Common myeloid progenitor, CD34-positive (primary cell): ENCODE measurements at regions not wholly inside any gene's neighbourhood (a gene's known extent, or its start where the extent isn't known, plus 50 kb on each side); places are given as distances from the start of the nearest gene placed in this dataset.
"Not testable (repeated sequence)": the region's sequence is repeated elsewhere in the genome, so short reads cannot be mapped to it uniquely, and the experiment has no call there.

Source experiments
- CTCF ChIA-PET: fragments of 350-600 bp; sonication (Branson Sonifier 250); formaldehyde crosslinking; loops from one replicate; lab custom pipeline; 2021; ENCODE audit warnings: antibody characterized with exemption; lab: Charles Lee
- POLR2A ChIA-PET: fragments of 350-600 bp; sonication (Branson Sonifier 250); formaldehyde crosslinking; loops from one replicate; lab custom pipeline; 2021; ENCODE audit warnings: antibody characterized with exemption; lab: Charles Lee
- DNase-seq, 3 donors: peaks; one replicate each; pipeline versions ENCODE4 v3.0.0 to v3.0.0-alpha.2; 2013
- H3K27ac ChIP-seq, 2 experiments: 1 replicate in 1 of 2; 2 replicates in 1 of 2; pipeline ENCODE4 v1.7.0; 2013; ENCODE audit warnings: inconsistent platforms in 2 of 2, low read length in 2 of 2, mild to moderate bottlenecking in 2 of 2, low read depth in 1 of 2, moderate library complexity in 1 of 2; ENCODE audit not compliant: severe bottlenecking in 2 of 2, insufficient read depth in 1 of 2, poor library complexity in 1 of 2
- H3K27me3 ChIP-seq, 5 experiments: replicated peaks in 2 of 5; 1 replicate in 3 of 5; 2 replicates in 2 of 5; pipeline versions ENCODE4 v1.6.1 to v1.7.0; 2013; ENCODE audit warnings: low read length in 4 of 5, mild to moderate bottlenecking in 2 of 5, moderate library complexity in 2 of 5, inconsistent platforms in 1 of 5; ENCODE audit not compliant: insufficient read depth in 5 of 5, control insufficient read depth in 4 of 5
- H3K36me3 ChIP-seq, 4 experiments: 1 replicate in 2 of 4; 2 replicates in 2 of 4; pipeline versions ENCODE4 v1.6.1 to v1.7.0; 2013; ENCODE audit warnings: low read length in 3 of 4, control low read depth in 1 of 4, mild to moderate bottlenecking in 1 of 4; ENCODE audit not compliant: control insufficient read depth in 4 of 4, insufficient read depth in 4 of 4
- H3K4me1 ChIP-seq, 4 experiments: 1 replicate in 3 of 4; 2 replicates in 1 of 4; pipeline versions ENCODE4 v1.6.1 to v1.7.1; 2013; ENCODE audit warnings: low read length in 3 of 4, mild to moderate bottlenecking in 3 of 4, control low read depth in 1 of 4, inconsistent platforms in 1 of 4, moderate library complexity in 1 of 4; ENCODE audit not compliant: control insufficient read depth in 4 of 4, insufficient read depth in 4 of 4; ENCODE audit errors: control extremely low read depth in 1 of 4
- H3K4me3 ChIP-seq, 7 experiments: 1 replicate in 4 of 7; 2 replicates in 3 of 7; pipeline versions ENCODE4 v1.5.1 to v1.7.0; 2013; ENCODE audit warnings: mild to moderate bottlenecking in 7 of 7, low read length in 6 of 7, moderate library complexity in 6 of 7, inconsistent platforms in 2 of 7, low read depth in 2 of 7, control low read depth in 1 of 7; ENCODE audit not compliant: insufficient read depth in 4 of 7, control insufficient read depth in 1 of 7; ENCODE audit errors: extremely low read depth in 1 of 7
- H3K9me3 ChIP-seq, 5 experiments: 1 replicate in 4 of 5; 2 replicates in 1 of 5; pipeline versions ENCODE4 v1.6.1 to v1.7.1; 2013; ENCODE audit warnings: low read length in 4 of 5, mild to moderate bottlenecking in 2 of 5, inconsistent platforms in 1 of 5, low read depth in 1 of 5, moderate library complexity in 1 of 5; ENCODE audit not compliant: control insufficient read depth in 4 of 5, insufficient read depth in 2 of 5; ENCODE audit errors: control extremely low read depth in 1 of 5
- WGBS: methylation state at CpG from one replicate; pipeline ENCODE4 v1.1.5; 2013; ENCODE audit not compliant: insufficient coverage; 5-methylcytosine and 5-hydroxymethylcytosine counted together

DNA sequence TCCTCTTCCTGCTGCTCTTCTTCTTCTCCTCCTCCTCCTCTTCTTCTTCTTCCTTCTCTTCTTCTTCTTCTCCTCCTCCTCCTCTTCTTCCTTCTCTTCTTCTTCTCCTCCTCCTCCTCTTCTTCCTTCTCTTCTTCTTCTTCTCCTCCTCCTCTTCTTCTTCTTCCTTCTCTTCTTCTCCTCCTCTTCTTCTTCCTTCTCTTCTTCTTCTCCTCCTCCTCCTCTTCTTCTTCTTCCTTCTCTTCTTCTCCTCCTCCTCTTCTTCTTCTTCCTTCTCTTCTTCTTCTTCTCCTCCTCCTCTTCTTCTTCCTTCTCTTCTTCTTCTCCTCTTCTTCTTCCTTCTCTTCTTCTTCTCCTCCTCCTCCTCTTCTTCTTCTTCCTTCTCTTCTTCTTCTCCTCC lies 560.8 kb upstream of the CDH5 start:
- H3K27ac ChIP-seq, H3K9me3 ChIP-seq, CTCF ChIA-PET, H3K36me3 ChIP-seq, POLR2A ChIA-PET, DNase-seq, H3K4me1 ChIP-seq, H3K4me3 ChIP-seq, H3K27me3 ChIP-seq: not testable (repeated sequence)

DNA sequence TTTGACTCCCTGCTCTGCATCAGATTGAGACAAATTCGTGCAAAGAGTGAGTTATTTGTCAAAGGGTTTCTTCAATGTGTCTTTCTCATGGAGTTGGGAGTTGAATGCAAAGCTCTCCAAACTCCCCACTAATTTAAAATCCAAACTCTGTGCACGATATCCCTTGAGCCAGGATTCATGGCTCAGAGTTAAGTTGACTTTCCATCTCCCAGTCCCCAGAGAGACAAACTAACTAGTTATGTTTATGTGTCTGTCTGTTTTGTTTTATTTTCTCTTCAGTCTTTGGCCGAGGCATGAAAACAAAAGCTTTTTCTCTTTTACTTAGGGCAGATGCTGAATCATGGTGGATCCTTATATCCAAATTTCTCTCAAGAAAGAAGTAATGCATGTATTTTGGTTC lies 570.0 kb upstream of the CDH5 start:
- Histone ChIP-seq H3K36me3 (no peaks in the 10 kb centered on the region), H3K9me3 (no peaks in the 10 kb centered on the region), H3K4me1 (no peaks in the 10 kb centered on the region), H3K27ac (no peak overlapping the region), H3K27me3 (peaks cover 0 to 13% (median 0%) of the 10 kb centered on the region in 5 experiments), H3K4me3 (no peak overlapping the region)
- DNase-seq: no peak
- CTCF ChIA-PET: no interaction called here
- 40% methylated on average over 1 of the region's 3 CpGs for WGBS
- POLR2A ChIA-PET: no interaction called here

DNA sequence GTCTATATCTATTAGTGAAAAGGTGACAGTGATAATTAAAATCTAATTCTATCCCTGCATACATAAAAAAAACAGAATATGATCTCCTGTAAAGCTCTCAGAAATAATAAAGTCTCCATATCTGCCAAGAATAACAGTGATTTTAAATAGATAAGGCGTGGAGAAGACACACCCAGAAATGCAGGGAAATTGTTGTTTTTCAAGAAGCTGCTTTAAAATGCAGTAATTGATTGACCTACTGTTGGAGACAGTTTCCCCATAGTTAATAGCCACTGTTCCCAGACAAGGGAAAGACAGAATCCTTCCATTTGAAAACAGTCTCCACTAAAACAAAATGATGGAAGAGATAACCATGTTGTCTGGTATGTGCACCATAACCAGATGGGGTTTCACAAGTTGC lies 571.5 kb upstream of the CDH5 start:
- Histone ChIP-seq H3K36me3 (no peaks in the 10 kb centered on the region), H3K4me1 (no peaks in the 10 kb centered on the region), H3K9me3 (no peaks in the 10 kb centered on the region), H3K4me3 (no peak overlapping the region), H3K27ac (no peak overlapping the region), H3K27me3 (peaks cover 0 to 13% (median 0%) of the 10 kb centered on the region in 5 experiments)
- CTCF ChIA-PET: interaction anchor here (1.6 kb wide), 1 partner anchor 46 kb away, joined by 3 read pairs; no protein-coding TSS in a partner anchor
- POLR2A ChIA-PET: no interaction called here
- 80% methylated on average over 1 of the region's 1 CpG for WGBS
- DNase-seq: no peak

DNA sequence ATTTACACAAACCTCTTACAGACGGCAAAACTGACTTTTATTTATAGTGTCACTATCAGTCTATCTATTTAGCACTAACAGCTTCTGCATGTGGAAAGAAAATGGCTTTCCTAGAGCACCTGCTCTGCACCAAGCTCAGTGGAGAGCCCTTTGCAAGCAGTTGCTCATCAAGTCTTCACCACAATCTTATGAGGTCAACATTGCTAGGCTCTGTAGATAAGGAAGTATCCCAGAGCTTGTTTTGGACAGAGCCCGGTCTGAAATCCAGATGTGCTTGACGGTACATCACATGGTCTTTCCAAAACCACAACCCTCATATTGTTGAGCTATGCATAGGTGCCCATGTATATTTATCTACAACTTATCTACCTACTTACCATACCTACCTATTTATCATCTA lies 572.7 kb upstream of the CDH5 start:
- no CpG with 5 or more reads among the region's 3 CpGs for WGBS
- Histone ChIP-seq H3K27ac (no peak overlapping the region), H3K4me1 (no peaks in the 10 kb centered on the region), H3K36me3 (no peaks in the 10 kb centered on the region), H3K27me3 (peaks cover 0 to 13% (median 0%) of the 10 kb centered on the region in 5 experiments), H3K9me3 (no peaks in the 10 kb centered on the region), H3K4me3 (no peak overlapping the region)
- ChIA-PET POLR2A (no interaction called here), CTCF (interaction anchor here (1.6 kb wide), 1 partner anchor 48 kb away, joined by 3 read pairs; no protein-coding TSS in a partner anchor)
- DNase-seq: no peak

DNA sequence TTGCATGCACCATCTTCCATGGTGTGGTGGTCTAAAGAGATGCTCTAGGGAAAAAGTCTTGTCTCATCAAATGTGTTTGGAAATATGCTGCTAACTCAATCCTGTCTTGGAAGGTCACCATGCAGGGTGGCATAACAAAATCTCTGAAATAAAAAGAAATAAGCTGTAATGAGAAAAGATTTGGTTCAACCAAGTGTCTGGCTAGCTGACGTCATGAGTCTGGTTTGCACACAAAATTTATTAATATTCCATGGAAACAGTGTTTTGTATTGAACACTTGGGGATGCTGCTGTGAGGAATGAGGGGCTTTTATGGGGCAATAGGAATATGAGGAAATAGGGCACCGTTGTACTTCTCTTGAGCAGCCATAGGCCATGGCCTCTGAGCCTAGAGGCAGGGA lies 575.7 kb upstream of the CDH5 start:
- DNase-seq: no peak
- Histone ChIP-seq H3K27ac (no peak overlapping the region), H3K4me3 (no peak overlapping the region), H3K9me3 (no peaks in the 10 kb centered on the region), H3K4me1 (no peaks in the 10 kb centered on the region), H3K36me3 (no peaks in the 10 kb centered on the region), H3K27me3 (peaks cover 0 to under 1% (median 0%) of the 10 kb centered on the region in 5 experiments)
- 93% methylated on average over 2 of the region's 2 CpGs for WGBS
- ChIA-PET CTCF (no interaction called here), POLR2A (no interaction called here)

DNA sequence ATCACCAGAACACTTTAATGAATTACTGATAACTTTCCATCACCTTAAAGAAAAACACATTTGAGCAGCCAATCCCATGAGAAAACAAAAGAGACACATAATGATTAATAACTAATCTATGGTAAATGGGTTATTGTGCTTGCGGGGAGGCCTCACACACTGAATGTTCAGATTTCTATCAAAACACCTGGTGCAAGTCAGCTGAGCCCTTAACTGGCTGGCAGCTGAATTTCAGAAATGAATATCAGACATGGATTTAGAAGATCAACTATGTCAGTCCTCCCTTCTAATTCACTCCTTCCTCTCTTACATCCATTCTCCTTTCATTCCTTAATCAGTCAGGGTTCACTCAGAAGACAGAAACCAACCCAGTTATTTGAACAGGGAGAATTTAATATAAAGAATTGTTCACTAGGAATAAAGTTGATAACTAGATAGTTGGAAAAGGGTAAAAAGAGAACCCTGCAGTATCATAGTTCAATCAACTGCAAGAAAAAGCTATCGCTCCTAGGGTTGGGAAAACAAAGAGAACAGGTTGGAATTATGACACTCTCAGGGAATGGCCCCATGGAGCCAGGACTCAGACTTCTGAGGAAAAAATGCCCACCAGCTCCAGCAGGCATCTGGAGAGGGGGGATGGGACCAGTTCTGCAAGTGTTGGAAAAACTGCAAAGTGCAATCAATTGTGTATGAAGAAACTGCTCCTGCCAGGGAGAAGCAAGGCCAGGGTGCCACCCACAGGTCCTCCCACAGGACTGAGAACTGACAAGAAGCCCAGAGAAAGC lies 577.1 kb upstream of the CDH5 start:
- no peaks in the 10 kb centered on the region for H3K36me3 ChIP-seq
- H3K4me3 ChIP-seq: no peak overlapping the region
- H3K27ac ChIP-seq: no peak overlapping the region
- no peaks in the 10 kb centered on the region for H3K4me1 ChIP-seq
- no peak for DNase-seq
- CTCF ChIA-PET: no interaction called here
- POLR2A ChIA-PET: no interaction called here
- WGBS: 100% methylated on average over 2 of the region's 2 CpGs
- H3K9me3 ChIP-seq: no peaks in the 10 kb centered on the region
- H3K27me3 ChIP-seq: no peaks in the 10 kb centered on the region

DNA sequence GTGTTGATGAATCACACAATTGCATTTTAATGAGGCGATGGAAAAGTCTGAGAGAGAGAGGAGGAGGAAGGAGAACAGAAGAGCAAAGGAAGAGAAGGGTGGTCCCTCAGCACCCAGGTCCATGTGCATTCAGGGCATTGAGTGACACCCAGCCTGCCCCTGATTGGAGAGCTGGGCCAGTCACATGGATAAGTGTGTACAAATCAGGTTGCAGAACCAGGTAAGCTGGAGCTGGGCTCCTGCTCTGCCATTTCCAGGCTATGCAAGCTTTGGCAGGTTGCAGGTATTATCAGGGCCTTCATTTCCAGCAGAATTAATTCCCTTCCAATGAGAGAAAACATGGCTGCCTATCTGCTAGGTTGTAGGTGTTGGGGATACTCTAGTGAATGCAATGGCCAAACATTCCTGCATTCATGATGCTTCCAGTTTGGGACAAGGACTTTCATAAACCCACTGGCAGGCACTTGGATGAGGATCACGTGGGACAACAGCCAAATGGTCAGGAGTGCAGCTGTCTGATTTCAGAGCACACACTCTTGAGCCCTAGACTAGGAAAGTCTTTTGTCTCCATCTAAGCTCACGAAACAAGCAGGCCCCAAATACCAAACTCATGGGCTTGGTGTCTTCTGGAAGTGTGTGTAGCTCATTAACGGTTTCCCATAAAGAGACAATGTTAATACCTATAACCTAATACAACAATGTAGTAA lies 577.9 kb upstream of the CDH5 start:
- H3K4me3 ChIP-seq: no peak overlapping the region
- CTCF ChIA-PET: interaction anchor here (1.1 kb wide), 1 partner anchor 22 kb away, joined by 3 read pairs; no protein-coding TSS in a partner anchor

More for the DNA sequence above, 577.9 kb upstream of the CDH5 start:
- POLR2A ChIA-PET: no interaction called here
- Histone ChIP-seq H3K27me3 (no peaks in the 10 kb centered on the region), H3K36me3 (no peaks in the 10 kb centered on the region), H3K27ac (no peak overlapping the region), H3K4me1 (no peaks in the 10 kb centered on the region), H3K9me3 (no peaks in the 10 kb centered on the region)
- WGBS: 100% methylated on average over 1 of the region's 4 CpGs
- DNase-seq: no peak
